Stimulated activated naive B cell treated with anti-CD40 and anti-IgM and Interleukin-4, amounts not matched to agents 10 μg/mL and 1 μg/mL and 100 μg/mL, for 72 hours (primary cell): ENCODE measurements at regions not wholly inside any gene's neighbourhood (a gene's known extent, or its start where the extent isn't known, plus 50 kb on each side); places are given as distances from the start of the nearest gene placed in this dataset.
"Not testable (repeated sequence)": the region's sequence is repeated elsewhere in the genome, so short reads cannot be mapped to it uniquely, and the experiment has no call there.

ENCODE experiments used
- ATAC-seq, 2 donors: fragments of 150-1000 bp; cut with Tn5 transposase; replicated peaks; 2 replicates each; pipeline ENCODE4 v1.10.0; 2021; ENCODE audit warnings: moderate library complexity in 1 of 2
- DNase-seq: peaks from one replicate; pipeline ENCODE4 v3.0.0; 2021
- H3K27ac Mint-ChIP-seq: one replicate; pipeline ENCODE4 v1.8.0; 2022; ENCODE audit warnings: mild to moderate bottlenecking, mixed read lengths
- H3K27me3 Mint-ChIP-seq, 2 donors: one replicate each; pipeline ENCODE4 v1.8.0; 2022; ENCODE audit warnings: mixed read lengths in 2 of 2
- H3K36me3 Mint-ChIP-seq, 2 donors: one replicate each; pipeline ENCODE4 v1.8.0; 2022; ENCODE audit warnings: mixed read lengths in 2 of 2, mild to moderate bottlenecking in 1 of 2
- H3K4me1 Mint-ChIP-seq, 2 donors: one replicate each; pipeline ENCODE4 v1.8.0; 2022; ENCODE audit warnings: mixed read lengths in 2 of 2, mild to moderate bottlenecking in 1 of 2
- H3K4me3 Mint-ChIP-seq, 2 donors: one replicate each; pipeline ENCODE4 v1.8.0; 2022; ENCODE audit warnings: mild to moderate bottlenecking in 2 of 2, mixed read lengths in 2 of 2, moderate library complexity in 1 of 2
- H3K9me3 Mint-ChIP-seq, 2 donors: one replicate each; pipeline ENCODE4 v1.8.0; 2022; ENCODE audit warnings: mixed read lengths in 2 of 2, mild to moderate bottlenecking in 1 of 2

DNA sequence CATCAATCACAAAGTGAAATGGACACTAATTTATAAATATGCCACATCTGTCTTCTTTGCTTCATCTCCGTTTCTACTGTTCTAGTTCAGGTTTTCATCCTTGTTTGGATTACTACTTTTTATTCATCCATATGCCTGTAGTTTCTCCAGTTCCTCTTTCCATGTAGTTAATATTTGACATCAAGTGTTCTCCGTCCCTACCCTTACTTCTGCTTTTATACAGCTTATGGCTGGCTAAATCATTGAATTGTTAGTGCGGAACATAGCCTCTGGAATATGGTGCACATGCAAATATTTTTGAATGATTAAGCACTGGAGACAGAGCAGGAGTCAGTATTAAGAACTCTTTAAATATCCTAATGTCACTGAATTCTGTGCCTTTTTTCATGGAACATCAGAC, 230.0 kb upstream of the PPP1R3A start:
- H3K9me3 Mint-ChIP-seq = no peaks in the 10 kb centered on the region
- no peaks in the 10 kb centered on the region for H3K36me3 Mint-ChIP-seq
- H3K27ac Mint-ChIP-seq = no peak overlapping the region
- H3K27me3 Mint-ChIP-seq = no peaks in the 10 kb centered on the region
- H3K4me3 Mint-ChIP-seq = no peak overlapping the region
- H3K4me1 Mint-ChIP-seq = peaks cover 0 to 6% of the 10 kb centered on the region in 2 donors
- no peak for DNase-seq
- ATAC-seq = no peak

DNA sequence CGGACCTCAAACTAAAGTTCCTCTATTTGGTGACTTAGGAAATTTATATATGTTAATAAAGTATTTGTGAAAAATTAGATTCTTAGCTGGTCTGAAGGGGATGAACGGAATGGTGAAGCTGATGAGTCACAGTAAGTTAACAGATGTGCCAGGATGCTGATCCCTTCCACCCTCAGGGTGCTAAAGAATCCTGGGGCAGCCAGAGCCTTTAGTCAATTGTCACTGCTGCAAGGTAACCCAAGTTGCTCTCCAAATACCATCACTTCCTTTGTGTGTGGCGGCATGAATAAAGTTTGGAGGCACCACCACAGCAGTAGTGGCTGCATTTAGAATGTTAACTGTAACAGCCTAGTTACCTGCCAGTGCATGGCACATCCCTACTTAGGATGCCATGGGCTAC, 222.6 kb upstream of the PPP1R3A start:
- no peaks in the 10 kb centered on the region for H3K4me1 Mint-ChIP-seq
- DNase-seq = no peak

DNA sequence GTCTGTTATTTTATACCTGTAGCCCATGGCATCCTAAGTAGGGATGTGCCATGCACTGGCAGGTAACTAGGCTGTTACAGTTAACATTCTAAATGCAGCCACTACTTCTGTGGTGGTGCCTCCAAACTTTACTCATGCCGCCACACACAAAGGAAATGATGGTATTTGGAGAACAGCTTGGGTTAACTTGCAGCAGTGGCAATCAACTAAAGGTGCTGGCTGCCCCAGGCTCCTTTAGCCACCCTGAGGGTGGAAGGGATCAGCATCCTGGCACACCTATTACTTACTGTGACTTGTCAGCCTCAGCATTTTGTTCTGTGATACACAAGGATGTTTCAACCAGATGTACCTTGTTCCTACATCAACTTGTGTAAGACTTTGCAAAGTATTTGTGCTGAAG, 221.8 kb upstream of the PPP1R3A start:
- H3K27me3 Mint-ChIP-seq = no peaks in the 10 kb centered on the region
- H3K4me3 Mint-ChIP-seq = no peak overlapping the region
- no peaks in the 10 kb centered on the region for H3K36me3 Mint-ChIP-seq
- H3K4me1 Mint-ChIP-seq = no peaks in the 10 kb centered on the region
- DNase-seq = no peak
- no peak overlapping the region for H3K27ac Mint-ChIP-seq
- no peaks in the 10 kb centered on the region for H3K9me3 Mint-ChIP-seq
- ATAC-seq = no peak

More for the DNA sequence above, 222.6 kb upstream of the PPP1R3A start:
- H3K36me3 Mint-ChIP-seq = no peaks in the 10 kb centered on the region
- ATAC-seq = no peak
- H3K27me3 Mint-ChIP-seq = no peaks in the 10 kb centered on the region
- no peak overlapping the region for H3K27ac Mint-ChIP-seq
- no peaks in the 10 kb centered on the region for H3K9me3 Mint-ChIP-seq
- H3K4me3 Mint-ChIP-seq = no peak overlapping the region

DNA sequence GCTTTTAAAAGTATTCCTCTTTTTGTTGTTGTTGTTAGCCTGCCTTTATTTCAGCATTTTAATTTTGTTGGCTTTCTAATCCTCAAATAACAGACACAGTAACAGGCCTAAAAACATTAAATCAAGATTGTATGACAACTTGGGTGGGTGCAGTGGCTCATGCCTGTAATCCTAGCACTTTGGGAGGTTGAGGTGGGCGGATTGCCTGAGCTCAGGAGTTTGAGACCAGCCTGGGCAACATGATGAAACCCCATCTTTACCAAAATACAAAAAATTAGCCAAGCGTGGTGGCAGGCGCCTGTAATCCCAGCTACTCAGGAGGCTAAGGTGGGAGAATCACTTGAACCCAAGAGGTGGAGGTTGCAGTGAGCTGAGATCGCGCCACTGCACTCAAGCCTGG, 220.9 kb upstream of the PPP1R3A start:
- H3K36me3 Mint-ChIP-seq, H3K27ac Mint-ChIP-seq, H3K4me3 Mint-ChIP-seq, H3K27me3 Mint-ChIP-seq, DNase-seq, ATAC-seq, H3K9me3 Mint-ChIP-seq, H3K4me1 Mint-ChIP-seq: not testable (repeated sequence)

DNA sequence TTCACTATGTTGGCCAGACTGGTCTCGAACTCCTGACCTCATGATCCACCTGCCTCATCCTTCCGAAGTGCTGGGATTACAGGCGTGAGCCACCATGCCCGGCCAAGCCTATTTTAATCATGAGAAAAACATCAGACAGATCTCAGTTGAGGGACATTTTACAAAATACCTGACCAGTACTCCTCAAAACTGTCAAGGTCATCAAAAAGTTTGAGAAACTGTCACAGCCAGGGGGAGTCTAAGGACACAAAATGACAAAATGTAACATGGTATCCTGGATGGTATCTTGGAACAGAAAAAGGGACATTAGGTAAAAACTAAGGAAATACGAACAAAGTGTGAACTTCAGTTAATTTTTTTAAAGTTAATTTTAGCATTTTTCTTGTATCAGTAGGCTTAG, 219.8 kb upstream of the PPP1R3A start:
- Mint-ChIP-seq H3K27me3 (no peaks in the 10 kb centered on the region), H3K9me3 (no peaks in the 10 kb centered on the region), H3K36me3 (no peaks in the 10 kb centered on the region), H3K27ac (no peak overlapping the region), H3K4me1 (no peaks in the 10 kb centered on the region), H3K4me3 (no peak overlapping the region)
- DNase-seq (no peak), ATAC-seq (no peak)

DNA sequence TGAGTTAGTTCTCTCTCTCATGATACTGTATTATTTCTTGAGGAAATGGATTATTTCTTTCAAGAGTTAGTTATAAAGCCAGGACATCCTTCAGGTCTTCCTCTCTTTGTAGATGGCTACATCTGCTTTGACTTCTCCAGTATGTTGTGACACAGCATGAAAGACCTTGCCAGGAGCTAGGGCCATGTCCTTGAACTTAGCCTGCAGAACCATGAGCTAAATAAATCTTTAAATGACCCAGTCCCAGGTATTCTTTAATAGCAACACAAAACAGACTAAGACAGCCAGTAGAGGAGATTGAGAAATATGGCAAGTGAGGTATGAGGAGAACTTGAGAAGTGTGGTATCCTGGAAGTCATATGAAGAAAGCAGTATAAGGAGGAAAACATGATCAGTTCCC, 214.9 kb upstream of the PPP1R3A start:
- no peaks in the 10 kb centered on the region for H3K4me1 Mint-ChIP-seq
- no peaks in the 10 kb centered on the region for H3K27me3 Mint-ChIP-seq
- H3K36me3 Mint-ChIP-seq = no peaks in the 10 kb centered on the region
- no peaks in the 10 kb centered on the region for H3K9me3 Mint-ChIP-seq
- ATAC-seq = no peak
- H3K4me3 Mint-ChIP-seq = no peak overlapping the region
- H3K27ac Mint-ChIP-seq = no peak overlapping the region
- no peak for DNase-seq

DNA sequence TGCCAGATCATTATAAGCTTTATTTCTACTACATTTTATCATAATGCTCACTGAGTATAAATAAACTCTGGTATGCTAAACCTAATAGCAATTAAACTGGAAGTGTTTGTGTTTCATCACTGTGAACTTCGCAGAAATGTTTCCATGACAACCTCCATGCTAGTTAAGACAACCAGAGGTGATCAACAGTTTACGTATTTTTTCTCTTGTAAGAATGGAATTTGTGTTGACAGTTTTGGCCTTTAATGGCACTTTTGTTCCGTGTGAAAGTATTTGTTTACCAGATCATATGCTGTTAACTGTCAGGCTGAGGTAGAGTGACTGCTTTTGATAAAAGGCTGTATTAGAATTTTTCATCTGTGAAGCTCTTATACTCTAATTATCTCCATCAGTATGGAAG, 212.1 kb upstream of the PPP1R3A start:
- Mint-ChIP-seq H3K4me1 (no peaks in the 10 kb centered on the region), H3K27me3 (peaks cover 0 to 7% of the 10 kb centered on the region in 2 donors), H3K9me3 (no peaks in the 10 kb centered on the region), H3K27ac (no peak overlapping the region), H3K4me3 (no peak overlapping the region), H3K36me3 (no peaks in the 10 kb centered on the region)
- DNase-seq (no peak), ATAC-seq (no peak)

DNA sequence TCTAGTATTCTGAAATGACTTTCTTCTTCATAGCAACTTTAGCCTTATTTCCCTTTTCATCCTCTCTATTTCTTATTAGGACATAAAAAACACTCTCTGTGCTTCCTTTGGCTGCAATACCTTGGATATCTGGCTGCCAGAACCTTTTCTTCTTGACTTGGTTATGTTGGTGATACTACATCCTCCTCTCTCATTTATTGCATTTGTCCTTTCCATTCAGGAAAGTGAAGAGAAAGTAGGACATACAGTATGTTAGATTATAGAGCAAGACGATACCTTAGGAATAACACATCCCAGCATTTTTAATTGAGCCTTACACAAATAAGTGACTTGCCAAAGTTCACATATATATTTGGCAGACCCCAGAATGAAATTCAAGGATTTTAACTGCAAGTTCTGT, 210.1 kb upstream of the PPP1R3A start:
- DNase-seq (no peak), ATAC-seq (no peak)
- Mint-ChIP-seq H3K4me3 (no peak overlapping the region), H3K36me3 (no peaks in the 10 kb centered on the region), H3K27me3 (peaks cover 8 to 13% of the 10 kb centered on the region in 2 donors), H3K9me3 (no peaks in the 10 kb centered on the region), H3K27ac (no peak overlapping the region), H3K4me1 (no peaks in the 10 kb centered on the region)

DNA sequence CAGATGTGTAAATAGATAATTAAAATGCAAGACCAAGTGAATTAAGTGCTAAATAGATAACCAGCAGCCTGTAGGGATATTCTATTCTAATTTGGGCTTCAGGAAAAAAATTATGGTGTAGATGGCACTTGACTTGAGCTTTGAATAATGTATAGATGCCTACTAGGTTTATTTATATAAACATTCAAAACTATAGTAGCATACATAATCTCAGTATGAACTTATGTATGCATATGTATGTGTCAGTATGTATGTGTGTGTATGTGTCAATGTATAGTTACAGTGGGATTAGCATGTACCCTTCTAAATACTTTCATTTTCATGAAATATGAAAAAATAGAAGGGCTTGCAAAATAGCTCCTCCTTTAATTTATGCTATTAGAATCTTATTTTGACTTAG, 207.3 kb upstream of the PPP1R3A start:
- H3K9me3 Mint-ChIP-seq = no peaks in the 10 kb centered on the region
- H3K4me1 Mint-ChIP-seq = no peaks in the 10 kb centered on the region
- ATAC-seq (no peak), DNase-seq (no peak)
- peaks cover 8 to 13% of the 10 kb centered on the region in 2 donors for H3K27me3 Mint-ChIP-seq
- no peak overlapping the region for H3K27ac Mint-ChIP-seq
- H3K36me3 Mint-ChIP-seq = no peaks in the 10 kb centered on the region
- H3K4me3 Mint-ChIP-seq = no peak overlapping the region

DNA sequence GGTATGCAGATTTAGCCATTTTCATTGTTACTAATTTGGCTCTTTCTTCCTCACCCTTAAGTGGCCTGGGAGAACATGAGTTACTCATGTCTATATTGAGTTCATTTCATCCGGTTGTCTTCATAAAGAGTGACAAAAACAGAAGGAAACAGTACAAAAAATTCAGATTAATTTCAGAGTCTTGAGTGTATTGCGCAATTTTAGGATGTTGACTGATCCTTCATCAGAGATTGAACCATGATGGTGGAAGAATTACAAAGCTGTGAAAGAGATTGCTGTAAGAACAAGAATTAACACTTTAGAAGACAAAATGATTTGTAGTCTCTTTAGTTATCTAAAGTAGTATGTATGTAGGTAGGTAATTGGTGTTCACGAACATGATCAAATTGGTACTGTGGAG, 194.0 kb upstream of the PPP1R3A start:
- no peak overlapping the region for H3K4me3 Mint-ChIP-seq
- ATAC-seq (no peak), DNase-seq (no peak)
- no peaks in the 10 kb centered on the region for H3K9me3 Mint-ChIP-seq
- no peaks in the 10 kb centered on the region for H3K36me3 Mint-ChIP-seq
- no peaks in the 10 kb centered on the region for H3K4me1 Mint-ChIP-seq
- peaks cover 8 to 11% of the 10 kb centered on the region in 2 donors for H3K27me3 Mint-ChIP-seq
- no peak overlapping the region for H3K27ac Mint-ChIP-seq

DNA sequence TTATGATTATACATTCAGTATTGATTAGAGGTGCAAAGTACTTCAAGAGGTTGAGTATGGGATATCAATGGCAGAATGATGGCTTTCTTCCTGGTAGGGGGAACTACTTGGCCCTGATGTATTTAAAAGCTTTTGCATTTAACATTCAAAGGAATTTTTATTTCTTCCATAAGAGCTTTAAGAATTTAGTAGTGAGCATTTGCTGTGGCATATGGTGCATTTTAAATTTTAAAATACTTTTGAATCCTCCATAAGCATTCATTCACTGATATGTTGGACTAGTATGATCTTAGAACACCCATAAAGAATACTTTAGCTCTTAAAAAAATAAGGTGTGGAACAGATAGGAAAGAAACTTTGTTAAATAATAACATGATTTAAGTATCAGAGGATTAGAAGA, 191.9 kb upstream of the PPP1R3A start:
- H3K27ac Mint-ChIP-seq = no peak overlapping the region
- H3K36me3 Mint-ChIP-seq = no peaks in the 10 kb centered on the region
- H3K27me3 Mint-ChIP-seq = peaks cover 8 to 11% of the 10 kb centered on the region in 2 donors
- no peaks in the 10 kb centered on the region for H3K9me3 Mint-ChIP-seq
- no peak overlapping the region for H3K4me3 Mint-ChIP-seq
- no peak for ATAC-seq
- no peaks in the 10 kb centered on the region for H3K4me1 Mint-ChIP-seq
- DNase-seq = no peak

DNA sequence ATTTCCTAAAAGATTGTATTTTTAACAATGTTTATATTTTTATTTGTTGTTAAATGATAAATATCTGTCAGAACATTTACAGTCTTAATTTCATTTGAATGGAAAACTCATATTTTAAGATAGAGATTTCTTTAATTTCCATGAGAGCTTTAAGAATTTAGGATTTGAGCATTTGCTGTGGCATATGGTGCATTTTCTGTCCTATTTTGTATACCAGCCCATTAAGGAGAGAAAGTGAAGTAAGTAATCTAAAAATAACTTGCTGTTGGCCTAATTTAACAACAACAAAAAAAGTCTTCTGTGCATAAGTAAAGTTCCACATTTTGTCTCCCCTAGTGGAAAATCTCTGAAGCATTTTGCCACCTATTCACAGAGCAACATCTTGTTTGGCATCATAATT, 190.9 kb upstream of the PPP1R3A start:
- no peaks in the 10 kb centered on the region for H3K4me1 Mint-ChIP-seq
- no peak for DNase-seq
- H3K4me3 Mint-ChIP-seq = no peak overlapping the region
- no peaks in the 10 kb centered on the region for H3K9me3 Mint-ChIP-seq
- ATAC-seq = no peak
- H3K27ac Mint-ChIP-seq = no peak overlapping the region
- no peaks in the 10 kb centered on the region for H3K36me3 Mint-ChIP-seq
- H3K27me3 Mint-ChIP-seq = peaks cover 3 to 9% of the 10 kb centered on the region in 2 donors

DNA sequence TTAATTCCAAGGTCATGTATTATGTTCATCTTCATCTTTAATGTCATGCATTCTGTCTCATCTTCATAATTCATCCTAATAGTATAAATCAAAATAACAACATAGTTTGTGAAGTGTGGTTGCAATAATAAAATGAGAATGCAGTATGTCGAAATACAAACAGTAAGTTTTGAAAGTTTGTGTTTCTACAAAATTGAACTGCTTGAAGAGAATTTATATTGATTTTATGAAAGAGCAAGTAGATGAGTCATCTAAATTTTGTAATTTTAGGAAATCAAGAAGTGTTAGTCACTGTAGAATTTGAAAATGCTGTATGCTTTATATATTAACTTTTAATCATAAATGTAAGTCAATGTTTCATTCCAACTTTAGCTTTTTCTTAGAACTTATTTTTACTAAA, 190.5 kb upstream of the PPP1R3A start:
- ATAC-seq (no peak), DNase-seq (no peak)
- Mint-ChIP-seq H3K4me3 (no peak overlapping the region), H3K9me3 (no peaks in the 10 kb centered on the region), H3K4me1 (no peaks in the 10 kb centered on the region), H3K27me3 (peaks cover 3 to 5% of the 10 kb centered on the region in 2 donors), H3K36me3 (no peaks in the 10 kb centered on the region), H3K27ac (no peak overlapping the region)

DNA sequence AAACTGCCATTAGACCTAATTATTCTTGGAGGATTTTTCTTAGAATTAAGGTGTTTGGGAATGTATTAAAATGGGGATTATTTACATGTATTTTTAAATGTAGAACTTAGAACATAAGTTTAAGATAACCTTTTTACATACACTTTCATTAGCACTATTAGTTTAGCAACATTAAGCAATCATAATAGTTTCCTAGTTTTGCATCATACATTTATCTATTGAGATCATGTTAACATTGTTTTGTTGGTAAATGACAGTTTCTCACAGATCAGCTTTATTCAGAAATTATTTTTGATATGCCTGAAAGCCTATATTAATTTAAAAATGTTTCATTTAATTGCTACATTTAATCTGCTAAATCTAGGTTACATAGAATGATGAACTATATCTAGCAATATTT, 189.7 kb upstream of the PPP1R3A start:
- no peak overlapping the region for H3K4me3 Mint-ChIP-seq
- H3K36me3 Mint-ChIP-seq = no peaks in the 10 kb centered on the region
- no peak overlapping the region for H3K27ac Mint-ChIP-seq
- no peaks in the 10 kb centered on the region for H3K9me3 Mint-ChIP-seq
- peaks cover 3 to 5% of the 10 kb centered on the region in 2 donors for H3K27me3 Mint-ChIP-seq
- no peak for DNase-seq
- H3K4me1 Mint-ChIP-seq = no peaks in the 10 kb centered on the region
- no peak for ATAC-seq

DNA sequence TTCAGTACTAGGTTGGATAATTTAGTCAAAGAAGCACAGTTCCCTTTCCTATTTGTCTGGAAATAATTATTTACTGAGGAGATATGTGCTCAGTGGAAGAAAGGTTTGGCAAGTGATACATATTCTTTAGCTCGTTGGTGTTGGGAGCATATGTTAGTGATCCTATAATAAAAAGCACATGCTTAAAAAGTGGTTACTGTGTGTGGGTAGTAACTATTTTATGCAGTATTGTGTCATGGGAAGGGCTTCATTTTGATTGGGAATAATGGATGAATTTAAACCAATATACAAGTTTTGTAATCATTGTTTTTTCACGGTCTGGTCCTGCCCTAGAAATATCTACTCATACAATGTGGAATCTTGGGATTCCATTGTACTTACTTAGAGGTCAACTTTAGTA, 188.7 kb upstream of the PPP1R3A start:
- Mint-ChIP-seq H3K27ac (no peak overlapping the region), H3K36me3 (no peaks in the 10 kb centered on the region), H3K4me3 (no peak overlapping the region), H3K9me3 (no peaks in the 10 kb centered on the region), H3K4me1 (no peaks in the 10 kb centered on the region), H3K27me3 (peaks cover 0 to 5% of the 10 kb centered on the region in 2 donors)
- ATAC-seq (no peak), DNase-seq (no peak)

DNA sequence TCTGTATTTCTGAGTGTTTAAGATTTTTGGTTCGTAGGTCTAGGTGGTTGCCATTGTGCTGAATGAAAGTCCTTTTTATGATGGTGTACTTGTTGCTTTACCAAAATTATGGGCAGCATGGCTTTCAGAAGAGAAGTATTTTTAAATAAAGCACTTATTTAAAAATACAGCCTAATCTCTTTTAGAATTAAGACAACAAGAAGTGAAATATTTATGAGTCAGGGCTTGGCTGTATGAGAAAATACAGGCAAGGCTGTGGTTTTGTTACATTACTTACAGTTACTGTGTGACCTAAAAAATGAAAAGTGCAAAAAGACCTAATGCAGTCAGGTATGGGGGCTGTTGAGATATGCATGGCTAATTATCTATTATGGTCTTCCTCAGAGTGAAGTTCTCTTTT, 185.2 kb upstream of the PPP1R3A start:
- no peak for DNase-seq
- no peaks in the 10 kb centered on the region for H3K9me3 Mint-ChIP-seq
- H3K27me3 Mint-ChIP-seq = no peaks in the 10 kb centered on the region
- H3K27ac Mint-ChIP-seq = no peak overlapping the region
- H3K4me1 Mint-ChIP-seq = no peaks in the 10 kb centered on the region
- ATAC-seq = no peak
- H3K36me3 Mint-ChIP-seq = no peaks in the 10 kb centered on the region
- no peak overlapping the region for H3K4me3 Mint-ChIP-seq
